ENCODE measurements at regions not wholly inside any gene's neighbourhood (a gene's known extent, or its start where the extent isn't known, plus 50 kb on each side); places are given as distances from the start of the nearest gene placed in this dataset.

- TF ChIP-seq CTCF (IDR thresholded peaks at IDR 0.05) (no peak), POLR2A (IDR thresholded peaks at IDR 0.05) (no peak)
Observed at GRCh38 chr18:78492064-78492812, 487.4 kb upstream of the SALL3 start.
